Fibroblast of pulmonary artery (primary cell): ENCODE measurements at regions not wholly inside any gene's neighbourhood (a gene's known extent, or its start where the extent isn't known, plus 50 kb on each side); places are given as distances from the start of the nearest gene placed in this dataset.

ENCODE experiments used
- DNase-seq: peaks from one replicate; pipeline ENCODE4 v3.0.0-alpha.2; 2010; ENCODE audit warnings: low read depth
- H3K4me3 ChIP-seq: replicated peaks from 2 replicates; pipeline ENCODE4 v1.5.1; 2011; ENCODE audit warnings: low read depth, mild to moderate bottlenecking, control low read depth, low read length, moderate library complexity
- TF ChIP-seq, protein P1 (sequence below): IDR thresholded peaks from 2 replicates; pipeline ENCODE4 v1.5.1; 2011; ENCODE audit warnings: mild to moderate bottlenecking, control low read depth, low read length, inconsistent platforms; ENCODE audit errors: missing control alignments

DNA sequence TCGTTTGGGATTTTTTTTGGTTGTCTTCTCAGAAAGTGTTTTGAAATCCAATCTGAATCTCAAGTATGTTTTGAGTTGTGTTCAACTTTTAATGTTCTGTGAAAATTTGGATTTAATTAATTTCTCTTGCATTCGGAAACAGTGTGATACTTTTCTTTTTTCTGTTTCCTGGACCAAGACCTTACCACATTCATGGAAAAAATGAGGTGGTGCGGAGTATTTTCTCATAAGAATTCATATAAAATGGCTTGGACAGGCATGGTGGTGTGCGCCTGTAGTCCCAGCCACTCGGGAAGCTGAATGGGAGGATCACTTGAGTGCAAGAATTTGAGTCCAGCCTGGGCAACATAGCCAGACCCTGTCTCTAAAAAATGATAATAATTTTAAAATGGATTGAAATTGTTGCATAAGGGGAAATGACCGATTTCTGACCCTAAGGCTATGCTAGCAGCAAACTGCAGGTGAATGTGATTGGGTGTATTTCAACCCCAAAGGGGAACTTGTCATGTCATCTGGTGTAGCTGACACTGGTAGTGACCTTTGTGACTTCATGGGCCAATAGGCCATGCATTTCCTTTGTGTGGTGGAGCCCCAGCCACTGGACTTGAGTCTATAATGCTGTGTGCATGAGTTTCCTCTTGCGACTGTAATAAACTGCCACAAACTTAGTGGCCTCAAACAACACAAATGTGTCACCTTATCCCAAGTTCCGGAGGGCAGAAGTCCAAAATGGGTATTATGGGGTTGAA lies 123.5 kb upstream of the RFLNA start:
- no peak overlapping the region for H3K4me3 ChIP-seq
- no peak for DNase-seq
- TF ChIP-seq, protein P1, sequence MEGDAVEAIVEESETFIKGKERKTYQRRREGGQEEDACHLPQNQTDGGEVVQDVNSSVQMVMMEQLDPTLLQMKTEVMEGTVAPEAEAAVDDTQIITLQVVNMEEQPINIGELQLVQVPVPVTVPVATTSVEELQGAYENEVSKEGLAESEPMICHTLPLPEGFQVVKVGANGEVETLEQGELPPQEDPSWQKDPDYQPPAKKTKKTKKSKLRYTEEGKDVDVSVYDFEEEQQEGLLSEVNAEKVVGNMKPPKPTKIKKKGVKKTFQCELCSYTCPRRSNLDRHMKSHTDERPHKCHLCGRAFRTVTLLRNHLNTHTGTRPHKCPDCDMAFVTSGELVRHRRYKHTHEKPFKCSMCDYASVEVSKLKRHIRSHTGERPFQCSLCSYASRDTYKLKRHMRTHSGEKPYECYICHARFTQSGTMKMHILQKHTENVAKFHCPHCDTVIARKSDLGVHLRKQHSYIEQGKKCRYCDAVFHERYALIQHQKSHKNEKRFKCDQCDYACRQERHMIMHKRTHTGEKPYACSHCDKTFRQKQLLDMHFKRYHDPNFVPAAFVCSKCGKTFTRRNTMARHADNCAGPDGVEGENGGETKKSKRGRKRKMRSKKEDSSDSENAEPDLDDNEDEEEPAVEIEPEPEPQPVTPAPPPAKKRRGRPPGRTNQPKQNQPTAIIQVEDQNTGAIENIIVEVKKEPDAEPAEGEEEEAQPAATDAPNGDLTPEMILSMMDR, result no peak

DNA sequence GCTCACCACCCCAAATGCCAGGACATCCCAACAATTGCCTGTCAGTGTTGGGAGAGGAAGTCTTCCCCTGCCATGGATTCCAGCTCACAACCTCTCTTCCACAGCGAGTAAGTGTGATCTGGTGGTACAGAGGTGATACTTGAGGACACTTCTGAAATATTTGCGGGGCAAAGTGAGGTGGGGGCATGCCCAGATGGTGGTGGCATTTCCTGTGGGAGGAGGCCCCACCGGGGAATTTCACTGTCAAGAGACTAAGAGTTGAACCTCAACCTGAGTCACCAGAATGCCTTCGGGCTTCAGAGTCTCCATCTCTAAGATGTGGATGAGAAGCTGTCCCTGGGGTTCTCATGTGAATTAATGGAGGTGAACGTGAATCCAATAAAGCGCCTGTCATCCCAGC lies 122.3 kb upstream of the RFLNA start:
- TF ChIP-seq, protein P1, result no peak
- no peak for DNase-seq
- no peak overlapping the region for H3K4me3 ChIP-seq

DNA sequence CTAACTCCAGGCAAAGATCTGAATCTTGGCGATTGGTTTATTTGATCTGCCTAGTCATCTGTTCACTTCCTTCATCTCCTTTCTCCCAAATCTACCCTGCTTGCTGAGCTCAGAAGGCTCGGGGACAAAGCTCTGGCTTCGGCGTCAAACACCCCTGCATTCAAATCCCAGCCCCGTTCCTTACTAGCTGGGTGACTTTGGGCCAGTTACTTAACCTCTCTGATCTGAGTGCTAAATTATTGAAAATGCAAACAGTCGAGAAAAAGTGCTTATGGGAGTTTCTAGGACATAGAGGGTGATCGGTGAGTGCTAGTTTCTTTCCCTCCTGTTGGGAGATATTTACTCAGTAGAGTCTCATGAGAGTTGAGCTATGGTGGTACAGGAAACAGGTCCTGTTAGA lies 121.2 kb upstream of the RFLNA start:
- TF ChIP-seq, protein P1, result no peak
- DNase-seq, result no peak
- no peak overlapping the region for H3K4me3 ChIP-seq

DNA sequence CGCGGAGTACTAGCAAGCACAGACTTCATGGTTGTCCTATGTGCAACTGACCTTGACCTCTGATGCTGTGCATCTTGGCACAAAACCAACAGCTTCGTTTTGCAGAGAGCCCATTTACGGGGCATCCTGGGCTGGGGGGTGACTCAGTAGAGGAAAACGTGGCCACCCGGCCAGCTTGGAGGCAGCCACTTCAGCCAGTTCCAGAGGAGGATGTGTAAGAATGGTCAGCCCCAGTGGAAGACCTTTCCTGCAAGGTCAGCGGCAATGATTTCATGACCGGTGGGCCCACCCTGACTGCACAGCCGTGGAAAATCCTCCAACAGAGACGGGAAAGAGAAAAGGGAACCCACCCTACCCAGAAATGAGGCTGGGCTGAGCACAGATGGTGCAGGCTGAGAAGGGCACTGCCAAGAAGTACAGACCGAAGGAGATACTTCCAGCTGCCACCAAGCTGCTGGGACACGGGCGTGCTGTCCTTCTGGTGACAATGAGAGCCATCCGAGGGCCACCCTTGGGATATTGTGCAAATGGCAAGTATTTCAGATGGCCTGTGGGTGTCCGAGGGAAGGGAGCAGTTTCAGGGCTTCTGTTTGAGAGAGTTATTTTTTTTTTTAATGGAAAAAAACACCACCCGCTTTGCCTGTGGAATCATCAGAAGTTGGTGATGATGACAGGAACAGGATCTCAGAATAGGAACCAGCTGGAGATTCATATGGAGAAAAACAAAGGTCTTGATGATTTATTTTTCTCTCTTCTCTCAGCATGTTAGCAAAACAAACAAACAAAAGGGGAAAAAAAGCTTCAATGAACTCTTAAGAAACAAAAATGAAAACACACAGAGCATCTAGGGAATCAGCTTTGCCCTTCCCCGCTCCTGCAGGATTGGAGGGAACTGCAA lies 120.2 kb upstream of the RFLNA start:
- TF ChIP-seq, protein P1, result no peak

DNA sequence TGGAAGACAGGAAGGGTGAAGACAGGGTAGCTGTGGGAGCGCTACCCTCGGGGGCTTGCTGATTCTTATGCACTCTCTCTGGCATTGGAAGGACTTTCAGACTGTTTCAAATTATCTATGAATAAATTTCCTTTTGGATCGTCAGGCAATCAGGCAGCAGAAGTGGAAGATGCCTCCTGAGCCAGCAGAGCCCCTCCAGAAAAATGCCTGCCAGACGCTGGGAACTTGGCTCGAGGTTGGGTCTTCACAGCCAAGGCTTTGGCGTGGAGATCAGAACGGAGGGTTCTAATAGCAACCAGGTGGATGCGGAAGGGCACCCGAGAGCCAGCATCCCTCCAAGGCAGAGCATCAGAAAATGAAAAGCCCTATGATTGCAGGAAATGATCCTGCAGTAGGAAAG lies 119.2 kb upstream of the RFLNA start:
- TF ChIP-seq, protein P1, result no peak
- H3K4me3 ChIP-seq, result no peak overlapping the region
- DNase-seq, result no peak

More for the DNA sequence above, 120.2 kb upstream of the RFLNA start:
- H3K4me3 ChIP-seq, result no peak overlapping the region
- DNase-seq, result peak; percentile 18

DNA sequence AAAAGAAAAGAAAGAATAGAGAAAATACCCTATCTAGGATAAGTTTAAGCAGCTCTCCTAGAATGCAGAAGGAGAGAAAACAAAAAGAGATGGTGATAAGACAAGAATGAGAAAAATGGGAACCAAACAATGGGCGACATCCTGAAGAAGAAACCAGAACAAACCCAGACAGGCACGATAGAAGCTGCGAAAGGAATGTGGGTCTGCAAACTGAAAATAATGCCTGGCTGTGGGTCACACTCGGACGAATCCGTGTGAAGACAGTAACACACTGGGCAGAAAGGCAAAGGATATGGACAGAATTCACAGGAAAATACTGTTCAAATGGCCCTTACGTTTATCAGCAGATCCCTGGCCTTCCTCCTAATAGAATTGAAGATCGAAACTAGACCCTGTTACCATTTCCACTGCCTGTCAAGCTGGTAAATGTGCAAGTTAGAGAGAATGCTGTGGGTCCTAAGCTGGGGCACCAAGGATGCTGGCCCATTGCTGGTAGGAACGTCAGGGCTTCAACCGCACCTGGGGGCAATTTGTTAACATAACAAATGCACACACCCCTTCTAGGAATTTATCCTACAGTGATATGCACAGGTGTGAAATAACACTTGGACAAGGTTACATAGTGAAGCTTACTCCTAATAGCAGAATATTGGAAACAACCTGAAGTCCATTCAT lies 117.5 kb upstream of the RFLNA start:
- TF ChIP-seq, protein P1, result no peak
- no peak overlapping the region for H3K4me3 ChIP-seq
- no peak for DNase-seq
